Smooth muscle cell (in vitro differentiated cells): ENCODE measurements at regions not wholly inside any gene's neighbourhood (a gene's known extent, or its start where the extent isn't known, plus 50 kb on each side); places are given as distances from the start of the nearest gene placed in this dataset.

ENCODE experiments used
- DNase-seq: peaks from one replicate; lab custom pipeline; 2025; ENCODE audit not compliant: unreplicated experiment; lab: John Stamatoyannopoulos, UW
- H2AFZ ChIP-seq: fragments of 200-600 bp; sonication (generic); 2 replicates; pipeline ENCODE4 v1.6.0; 2016; ENCODE audit warnings: antibody characterized with exemption, low read depth, mild to moderate bottlenecking
- H3F3A ChIP-seq: fragments of 200-600 bp; sonication (generic); 2 replicates; pipeline ENCODE4 v1.6.0; 2017; ENCODE audit warnings: antibody characterized with exemption, low read depth
- H3K27ac ChIP-seq: fragments of 200-600 bp; sonication (generic); 2 replicates; pipeline ENCODE4 v1.5.1; 2016; ENCODE audit warnings: low read depth, mild to moderate bottlenecking
- H3K27me3 ChIP-seq: fragments of 200-600 bp; sonication (generic); 2 replicates; pipeline ENCODE4 v1.6.1; 2016; ENCODE audit warnings: low read depth, mild to moderate bottlenecking
- H3K36me3 ChIP-seq: fragments of 200-600 bp; sonication (generic); 2 replicates; pipeline ENCODE4 v1.5.1; 2016; ENCODE audit warnings: low read depth
- H3K4me1 ChIP-seq: fragments of 200-600 bp; sonication (generic); 2 replicates; pipeline ENCODE4 v1.5.1; 2016; ENCODE audit warnings: low read depth
- H3K4me2 ChIP-seq: fragments of 200-600 bp; sonication (generic); 2 replicates; pipeline ENCODE4 v1.6.0; 2016; ENCODE audit warnings: mild to moderate bottlenecking
- H3K4me3 ChIP-seq: fragments of 200-600 bp; sonication (generic); 2 replicates; pipeline ENCODE4 v1.5.1; 2016; ENCODE audit warnings: mild to moderate bottlenecking
- H3K79me2 ChIP-seq: fragments of 200-600 bp; sonication (generic); 2 replicates; pipeline ENCODE4 v1.6.0; 2016; ENCODE audit warnings: low read depth, mild to moderate bottlenecking
- H3K9ac ChIP-seq: fragments of 200-600 bp; sonication (generic); 2 replicates; pipeline ENCODE4 v1.6.0; 2016; ENCODE audit warnings: low read depth
- H3K9me3 ChIP-seq: fragments of 200-600 bp; sonication (generic); replicated peaks from 2 replicates; pipeline ENCODE4 v1.5.1; 2016; ENCODE audit warnings: low read depth
- H4K20me1 ChIP-seq: fragments of 200-600 bp; sonication (generic); 2 replicates; pipeline ENCODE4 v1.6.0; 2016; ENCODE audit warnings: low read depth
- CTCF ChIP-seq: fragments of 200-600 bp; sonication (generic); IDR thresholded peaks from 2 replicates; pipeline ENCODE4 v1.5.1; 2017; ENCODE audit warnings: borderline replicate concordance, mild to moderate bottlenecking, antibody characterized with exemption; ENCODE audit not compliant: insufficient read depth, poor library complexity, severe bottlenecking
- WGBS: methylation state at CpG from one replicate; pipeline ENCODE4 v1.1.7; 2016; ENCODE audit warnings: low lambda C conversion rate; 5-methylcytosine and 5-hydroxymethylcytosine counted together

GRCh38 chr10:56624082-56624481, 263.0 kb upstream of the ZWINT start:
- no peak overlapping the region for H2AFZ ChIP-seq
- no peak overlapping the region for H3K27ac ChIP-seq
- no peaks in the 10 kb centered on the region for H3K79me2 ChIP-seq
- H3F3A ChIP-seq, result no peaks in the 10 kb centered on the region
- no peaks in the 10 kb centered on the region for H3K36me3 ChIP-seq
- no peaks in the 10 kb centered on the region for H3K27me3 ChIP-seq
- no peaks in the 10 kb centered on the region for H3K4me1 ChIP-seq
- no peak overlapping the region for H3K4me3 ChIP-seq
- DNase-seq, result no peak
- no peak overlapping the region for H3K9ac ChIP-seq
- H3K4me2 ChIP-seq, result no peak overlapping the region
- no peaks in the 10 kb centered on the region for H4K20me1 ChIP-seq
- no peaks in the 10 kb centered on the region for H3K9me3 ChIP-seq
- no peak for TF ChIP-seq CTCF

- Histone ChIP-seq H4K20me1 (no peaks in the 10 kb centered on the region), H3F3A (no peaks in the 10 kb centered on the region), H2AFZ (no peak overlapping the region), H3K4me3 (no peak overlapping the region), H3K4me2 (no peak overlapping the region), H3K4me1 (no peaks in the 10 kb centered on the region), H3K27ac (no peak overlapping the region), H3K27me3 (no peaks in the 10 kb centered on the region), H3K9ac (no peak overlapping the region), H3K36me3 (no peaks in the 10 kb centered on the region), H3K9me3 (no peaks in the 10 kb centered on the region), H3K79me2 (no peaks in the 10 kb centered on the region)
- no peak for TF ChIP-seq CTCF
- DNase-seq, result no peak
- WGBS, result 84% methylated on average over 2 of the region's 2 CpGs
These were observed 262.0 kb upstream of the ZWINT start for GRCh38 chr10:56623064-56623463.

GRCh38 chr10:56622335-56622973, 261.4 kb upstream of the ZWINT start:
- WGBS, result 96% methylated on average over 2 of the region's 2 CpGs
- no peak for DNase-seq
- no peak for TF ChIP-seq CTCF

GRCh38 chr10:56606202-56606601, 245.1 kb upstream of the ZWINT start:
- Histone ChIP-seq H3K4me3 (no peak overlapping the region), H3K4me1 (no peaks in the 10 kb centered on the region), H3K27me3 (no peaks in the 10 kb centered on the region), H3K36me3 (no peaks in the 10 kb centered on the region), H3K9ac (no peak overlapping the region), H3K9me3 (no peaks in the 10 kb centered on the region), H3K27ac (no peak overlapping the region), H3K4me2 (no peak overlapping the region), H3K79me2 (no peaks in the 10 kb centered on the region), H2AFZ (no peak overlapping the region), H4K20me1 (no peaks in the 10 kb centered on the region), H3F3A (no peaks in the 10 kb centered on the region)
- no peak for TF ChIP-seq CTCF
- no peak for DNase-seq
- 86% methylated on average over 1 of the region's 1 CpG for WGBS

More at GRCh38 chr10:56622335-56622973, 261.4 kb upstream of the ZWINT start:
- Histone ChIP-seq H3K9me3 (no peaks in the 10 kb centered on the region), H3K4me1 (no peaks in the 10 kb centered on the region), H4K20me1 (no peaks in the 10 kb centered on the region), H3K4me2 (no peak overlapping the region), H3K27me3 (no peaks in the 10 kb centered on the region), H3K79me2 (no peaks in the 10 kb centered on the region), H3K4me3 (no peak overlapping the region), H3F3A (no peaks in the 10 kb centered on the region), H3K9ac (no peak overlapping the region), H2AFZ (no peak overlapping the region), H3K36me3 (no peaks in the 10 kb centered on the region), H3K27ac (no peak overlapping the region)
